DOHH2 (cell line): ENCODE measurements at regions not wholly inside any gene's neighbourhood (a gene's known extent, or its start where the extent isn't known, plus 50 kb on each side); places are given as distances from the start of the nearest gene placed in this dataset.

ENCODE experiments used
- CTCF ChIP-seq: fragments of 200-600 bp; sonication (generic); IDR thresholded peaks from one replicate; pipeline ENCODE4 v1.5.1; 2014; ENCODE audit warnings: antibody characterized with exemption, mild to moderate bottlenecking, low read depth, low read length; ENCODE audit not compliant: poor library complexity, severe bottlenecking
- EZH2phosphoT487 ChIP-seq: fragments of 200-600 bp; sonication (generic); IDR thresholded peaks from 2 replicates; pipeline ENCODE4 v1.6.1; 2017; ENCODE audit warnings: borderline replicate concordance, mild to moderate bottlenecking, antibody characterized with exemption, low read length, moderate library complexity, mixed read lengths

- TF ChIP-seq CTCF (no peak), EZH2phosphoT487 (no peak)
Measured at GRCh38 chr7:130838738-130839137, 104.7 kb upstream of the KLF14 start.
